HEK293 (cell line): ENCODE measurements at regions not wholly inside any gene's neighbourhood (a gene's known extent, or its start where the extent isn't known, plus 50 kb on each side); places are given as distances from the start of the nearest gene placed in this dataset.

ENCODE experiments used
- CTCF ChIA-PET: fragments of 350-600 bp; formaldehyde crosslinking; extraction: SDS; loops from one replicate; lab custom pipeline; 2021; ENCODE audit warnings: antibody characterized with exemption; lab: Yijun Ruan, JAX
- POLR2A ChIA-PET: fragments of 300-600 bp; formaldehyde crosslinking; extraction: SDS; loops from one replicate; lab custom pipeline; 2020; ENCODE audit warnings: antibody characterized with exemption, inconsistent platforms; lab: Yijun Ruan, JAX
- H3K27ac ChIP-seq: fragments of 200-500 bp; sonication (Bioruptor generic); 2 replicates; pipeline ENCODE4 v1.5.1; 2014; ENCODE audit warnings: low read depth, low read length, control low read depth, inconsistent platforms; ENCODE audit errors: extremely low read depth
- H3K36me3 ChIP-seq, 2 experiments: fragments of 200-500 bp in 1 of 2; sonication (Bioruptor generic) in 1 of 2; 1 replicate in 1 of 2; 2 replicates in 1 of 2; pipeline ENCODE4 v1.5.1; 2014 to 2017; ENCODE audit warnings: inconsistent platforms in 2 of 2, low read length in 2 of 2; ENCODE audit not compliant: control insufficient read depth in 2 of 2, insufficient read depth in 1 of 2
- H3K4me1 ChIP-seq: fragments of 200-500 bp; sonication (Bioruptor generic); 2 replicates; pipeline ENCODE4 v1.5.1; 2014; ENCODE audit warnings: mild to moderate bottlenecking, low read length, inconsistent platforms; ENCODE audit not compliant: control insufficient read depth, insufficient read depth
- H3K4me3 ChIP-seq: 2 replicates; pipeline ENCODE4 v1.5.1; 2011; ENCODE audit warnings: low read depth, mild to moderate bottlenecking, control low read depth, low read length, moderate library complexity
- H3K9me3 ChIP-seq: fragments of 200-500 bp; sonication (Bioruptor generic); 2 replicates; pipeline ENCODE4 v1.5.1; 2014; ENCODE audit warnings: low read depth, low read length, inconsistent platforms; ENCODE audit not compliant: control insufficient read depth, insufficient read depth
- GLIS1 ChIP-seq: fragments of 450-650 bp; formaldehyde crosslinking; IDR thresholded peaks from 2 replicates; pipeline ENCODE4 v1.5.1; 2016; ENCODE audit warnings: missing biosample characterization, missing genetic modification characterization
- KLF10 ChIP-seq: fragments of 450-650 bp; IDR thresholded peaks from 2 replicates; pipeline ENCODE4 v1.5.1; 2018; ENCODE audit warnings: missing biosample characterization, mild to moderate bottlenecking, missing genetic modification characterization
- KLF16 ChIP-seq: fragments of 450-650 bp; formaldehyde crosslinking; IDR thresholded peaks from 2 replicates; pipeline ENCODE4 v1.5.1; 2017; ENCODE audit warnings: missing biosample characterization, missing genetic modification characterization
- KLF7 ChIP-seq: fragments of 450-650 bp; formaldehyde crosslinking; IDR thresholded peaks from 2 replicates; pipeline ENCODE4 v1.5.1; 2016; ENCODE audit warnings: missing biosample characterization, missing genetic modification characterization, borderline replicate concordance
- KLF9 ChIP-seq: fragments of 450-650 bp; formaldehyde crosslinking; IDR thresholded peaks from 2 replicates; pipeline ENCODE4 v1.5.1; 2016; ENCODE audit warnings: missing biosample characterization, missing genetic modification characterization, low read depth
- PRDM4 ChIP-seq: fragments of 450-650 bp; formaldehyde crosslinking; IDR thresholded peaks from 2 replicates; pipeline ENCODE4 v1.5.1; 2017; ENCODE audit warnings: missing biosample characterization, missing genetic modification characterization
- REPIN1 ChIP-seq: fragments of 450-650 bp; formaldehyde crosslinking; IDR thresholded peaks from 2 replicates; pipeline ENCODE4 v1.5.1; 2017; ENCODE audit warnings: missing biosample characterization, missing genetic modification characterization, low read depth
- SETDB1 ChIP-seq: IDR thresholded peaks from one replicate; pipeline ENCODE4 v1.6.1; 2017; ENCODE audit warnings: mild to moderate bottlenecking, low read length, moderate library complexity, mixed read lengths; ENCODE audit not compliant: insufficient read length
- TCF7L2 ChIP-seq: IDR thresholded peaks from 2 replicates; pipeline ENCODE4 v1.6.1; 2011; ENCODE audit warnings: low read depth, mild to moderate bottlenecking, inconsistent platforms, low read length, moderate library complexity, borderline replicate concordance
- ZBTB1 ChIP-seq: fragments of 450-650 bp; formaldehyde crosslinking; IDR thresholded peaks from 2 replicates; pipeline ENCODE4 v1.5.1; 2016; ENCODE audit warnings: missing biosample characterization, missing genetic modification characterization
- ZFP37 ChIP-seq: fragments of 450-650 bp; formaldehyde crosslinking; IDR thresholded peaks from 2 replicates; pipeline ENCODE4 v1.5.1; 2016; ENCODE audit warnings: missing biosample characterization, missing genetic modification characterization
- ZFP41 ChIP-seq: fragments of 450-650 bp; formaldehyde crosslinking; IDR thresholded peaks from 2 replicates; pipeline ENCODE4 v1.5.1; 2016; ENCODE audit warnings: missing biosample characterization, missing genetic modification characterization, borderline replicate concordance
- ZFP69B ChIP-seq: fragments of 450-650 bp; formaldehyde crosslinking; IDR thresholded peaks from 2 replicates; pipeline ENCODE4 v1.5.1; 2016; ENCODE audit warnings: missing biosample characterization, missing genetic modification characterization
- ZNF140 ChIP-seq: fragments of 450-650 bp; formaldehyde crosslinking; IDR thresholded peaks from 2 replicates; pipeline ENCODE4 v1.5.1; 2016; ENCODE audit warnings: missing biosample characterization, missing genetic modification characterization
- ZNF157 ChIP-seq: fragments of 450-650 bp; formaldehyde crosslinking; IDR thresholded peaks from 2 replicates; pipeline ENCODE4 v1.5.1; 2016; ENCODE audit warnings: missing biosample characterization, missing genetic modification characterization
- ZNF16 ChIP-seq: fragments of 450-650 bp; formaldehyde crosslinking; IDR thresholded peaks from 2 replicates; pipeline ENCODE4 v1.5.1; 2016; ENCODE audit warnings: low read depth, missing biosample characterization, missing genetic modification characterization
- ZNF239 ChIP-seq: fragments of 450-650 bp; formaldehyde crosslinking; IDR thresholded peaks from 2 replicates; pipeline ENCODE4 v1.5.1; 2016; ENCODE audit warnings: missing biosample characterization, missing genetic modification characterization
- ZNF335 ChIP-seq: fragments of 450-650 bp; formaldehyde crosslinking; conservative IDR thresholded peaks from 2 replicates; pipeline ENCODE4 v1.5.1; 2016; ENCODE audit warnings: missing biosample characterization, missing genetic modification characterization
- ZNF394 ChIP-seq: fragments of 450-650 bp; formaldehyde crosslinking; IDR thresholded peaks from 2 replicates; pipeline ENCODE4 v1.5.1; 2016; ENCODE audit warnings: missing biosample characterization, missing genetic modification characterization, mild to moderate bottlenecking, moderate library complexity, borderline replicate concordance
- ZNF416 ChIP-seq: fragments of 450-650 bp; formaldehyde crosslinking; IDR thresholded peaks from 2 replicates; pipeline ENCODE4 v1.5.1; 2016; ENCODE audit warnings: missing biosample characterization, missing genetic modification characterization
- ZNF488 ChIP-seq: fragments of 450-650 bp; formaldehyde crosslinking; IDR thresholded peaks from 2 replicates; pipeline ENCODE4 v1.5.1; 2016; ENCODE audit warnings: missing biosample characterization, missing genetic modification characterization
- ZNF514 ChIP-seq: fragments of 450-650 bp; formaldehyde crosslinking; IDR thresholded peaks from 2 replicates; pipeline ENCODE4 v1.5.1; 2016; ENCODE audit warnings: missing biosample characterization, missing genetic modification characterization
- ZNF624 ChIP-seq: fragments of 450-650 bp; formaldehyde crosslinking; IDR thresholded peaks from 2 replicates; pipeline ENCODE4 v1.5.1; 2017; ENCODE audit warnings: missing biosample characterization, missing genetic modification characterization
- ZNF670 ChIP-seq: fragments of 450-650 bp; formaldehyde crosslinking; IDR thresholded peaks from 2 replicates; pipeline ENCODE4 v1.5.1; 2016; ENCODE audit warnings: missing biosample characterization, missing genetic modification characterization, low read depth
- ZNF768 ChIP-seq: fragments of 450-650 bp; formaldehyde crosslinking; IDR thresholded peaks from 2 replicates; pipeline ENCODE4 v1.5.1; 2018; ENCODE audit warnings: missing biosample characterization, mild to moderate bottlenecking, missing genetic modification characterization
- ZNF776 ChIP-seq: fragments of 450-650 bp; formaldehyde crosslinking; IDR thresholded peaks from 2 replicates; pipeline ENCODE4 v1.5.0; 2017; ENCODE audit warnings: missing biosample characterization, missing genetic modification characterization, borderline replicate concordance
- ZNF785 ChIP-seq: fragments of 450-650 bp; formaldehyde crosslinking; IDR thresholded peaks from 2 replicates; pipeline ENCODE4 v1.5.1; 2016; ENCODE audit warnings: missing biosample characterization, missing genetic modification characterization
- ZNF837 ChIP-seq: fragments of 450-650 bp; formaldehyde crosslinking; IDR thresholded peaks from 2 replicates; pipeline ENCODE4 v1.5.1; 2016; ENCODE audit warnings: missing biosample characterization, missing genetic modification characterization
- ZSCAN5A ChIP-seq: fragments of 450-650 bp; formaldehyde crosslinking; IDR thresholded peaks from 2 replicates; pipeline ENCODE4 v1.5.1; 2016; ENCODE audit warnings: missing biosample characterization, missing genetic modification characterization
- TF ChIP-seq, protein P1 (sequence below): fragments of 450-650 bp; formaldehyde crosslinking; IDR thresholded peaks from 2 replicates; pipeline ENCODE4 v1.5.1; 2016; ENCODE audit warnings: missing biosample characterization, missing genetic modification characterization
- TF ChIP-seq, protein P2 (sequence below): fragments of 450-650 bp; formaldehyde crosslinking; IDR thresholded peaks from 2 replicates; pipeline ENCODE4 v1.5.1; 2016; ENCODE audit warnings: missing biosample characterization, missing genetic modification characterization

DNA sequence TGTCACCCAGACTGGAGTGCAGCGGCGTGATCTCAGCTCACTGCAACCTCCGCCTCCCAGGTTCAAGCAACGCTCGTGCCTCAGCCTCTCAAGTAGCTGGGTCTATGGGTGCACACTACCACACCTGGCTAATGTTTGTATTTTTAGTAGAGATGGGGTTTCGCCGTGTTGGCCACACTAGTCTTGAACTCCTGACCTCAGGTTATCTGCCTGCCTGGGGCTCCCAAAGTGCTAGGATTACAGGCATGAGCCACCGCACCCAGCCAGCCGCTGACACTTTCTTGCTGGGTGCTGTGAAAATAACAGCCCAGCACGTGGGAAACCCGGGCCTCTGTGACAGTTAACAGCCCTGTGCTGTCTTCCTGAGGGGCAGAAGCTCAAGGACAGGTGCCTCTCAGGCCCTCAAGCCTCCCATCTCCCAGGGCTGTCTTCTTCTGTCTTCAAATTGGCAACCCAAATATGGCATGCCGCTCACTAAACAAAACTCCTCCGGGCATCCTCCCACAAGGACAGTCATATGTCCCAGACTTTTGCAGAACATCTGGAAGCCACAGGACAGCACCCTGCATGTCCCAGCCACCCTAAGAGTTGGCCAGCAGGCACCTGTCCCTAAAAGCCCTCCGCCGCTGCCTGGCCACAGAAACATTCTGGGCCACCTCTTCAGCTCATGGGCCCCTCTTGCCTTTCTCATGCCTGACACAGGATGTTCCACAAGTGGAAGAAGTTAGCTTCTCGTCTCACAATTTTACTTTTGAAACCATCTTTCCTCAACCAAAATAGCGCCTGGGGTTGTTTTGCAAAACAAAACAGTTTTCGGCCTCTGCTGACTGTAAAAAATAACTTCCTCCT is 233.6 kb downstream of the SYK start:
- H3K4me3 ChIP-seq: no peak overlapping the region
- H3K27ac ChIP-seq: no peak overlapping the region
- TF ChIP-seq KLF9: no peak
- TF ChIP-seq ZNF488 (tag by site-specific recombination): no peak
- TF ChIP-seq ZSCAN5A: no peak
- TF ChIP-seq ZNF16 (tag by site-specific recombination): no peak
- TF ChIP-seq, protein P1, sequence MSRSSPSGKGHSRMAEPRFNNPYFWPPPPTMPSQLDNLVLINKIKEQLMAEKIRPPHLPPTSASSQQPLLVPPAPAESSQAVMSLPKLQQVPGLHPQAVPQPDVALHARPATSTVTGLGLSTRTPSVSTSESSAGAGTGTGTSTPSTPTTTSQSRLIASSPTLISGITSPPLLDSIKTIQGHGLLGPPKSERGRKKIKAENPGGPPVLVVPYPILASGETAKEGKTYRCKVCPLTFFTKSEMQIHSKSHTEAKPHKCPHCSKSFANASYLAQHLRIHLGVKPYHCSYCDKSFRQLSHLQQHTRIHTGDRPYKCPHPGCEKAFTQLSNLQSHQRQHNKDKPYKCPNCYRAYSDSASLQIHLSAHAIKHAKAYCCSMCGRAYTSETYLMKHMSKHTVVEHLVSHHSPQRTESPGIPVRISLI (tag by site-specific recombination): no peak
- no peak for TF ChIP-seq ZNF776
- no peak for TF ChIP-seq ZNF140 (tag by site-specific recombination)
- no peak for TF ChIP-seq ZNF837 (tag by site-specific recombination)
- TF ChIP-seq GLIS1: no peak
- no peak for TF ChIP-seq ZFP41
- TF ChIP-seq ZNF624 (tag by site-specific recombination): no peak
- TF ChIP-seq ZNF514: no peak
- TF ChIP-seq PRDM4 (tag by site-specific recombination): no peak
- no peak for TF ChIP-seq ZNF239 (tag by site-specific recombination)
- no peak for TF ChIP-seq ZNF394 (tag by site-specific recombination)
- no peak for TF ChIP-seq KLF7 (tag by site-specific recombination)
- TF ChIP-seq KLF16: no peak
- no peak for TF ChIP-seq SETDB1
- TF ChIP-seq ZNF157 (tag by site-specific recombination): no peak
- TF ChIP-seq ZNF335: no peak
- peaks cover 4% of the 10 kb centered on the region; the same call in 1 of the 2 replicates for H3K4me1 ChIP-seq
- ChIA-PET CTCF (interaction anchor here (0.6 to 1.2 kb wide), 3 partner anchors 92 to 634 kb away, joined by 3 to 4 read pairs (median 3); no protein-coding TSS in a partner anchor), POLR2A (no interaction called here)
- no peaks in the 10 kb centered on the region for H3K36me3 ChIP-seq
- no peaks in the 10 kb centered on the region for H3K9me3 ChIP-seq

DNA sequence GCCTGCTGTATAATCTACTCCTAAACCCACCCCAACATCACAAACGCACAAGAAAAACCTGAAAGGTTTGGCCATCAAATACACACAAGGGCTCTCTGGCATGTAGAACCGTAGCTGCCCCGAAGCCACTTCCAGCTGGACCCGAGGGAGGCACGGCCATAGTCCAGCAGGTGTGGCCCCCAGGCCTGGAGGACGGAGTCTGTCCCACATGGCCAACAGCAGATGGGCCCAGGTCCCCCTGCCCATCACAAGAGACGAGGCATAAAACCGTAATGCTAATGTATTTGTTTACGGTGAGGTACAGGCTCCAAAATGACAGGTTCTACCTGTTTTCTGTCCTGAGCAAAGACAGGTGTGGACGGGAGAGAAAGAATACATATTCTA is 234.2 kb downstream of the SYK start:
- ChIA-PET POLR2A (no interaction called here), CTCF (interaction anchor here (1.2 kb wide), 1 partner anchor 93 kb away, joined by 4 read pairs; no protein-coding TSS in a partner anchor)
- Histone ChIP-seq H3K27ac (no peak overlapping the region), H3K9me3 (no peaks in the 10 kb centered on the region), H3K4me1 (peaks cover 4% of the 10 kb centered on the region; the same call in 1 of the 2 replicates), H3K4me3 (no peak overlapping the region), H3K36me3 (no peaks in the 10 kb centered on the region)
- TF ChIP-seq ZNF416 (tag by site-specific recombination): no peak
- TF ChIP-seq KLF10 (tag by site-specific recombination): no peak
- TF ChIP-seq ZNF785 (tag by site-specific recombination): no peak
- no peak for TF ChIP-seq REPIN1 (tag by site-specific recombination)
- no peak for TF ChIP-seq ZNF670 (tag by site-specific recombination)
- no peak for TF ChIP-seq TCF7L2
- no peak for TF ChIP-seq ZBTB1
- no peak for TF ChIP-seq ZNF768 (tag by site-specific recombination)
- TF ChIP-seq, protein P2, sequence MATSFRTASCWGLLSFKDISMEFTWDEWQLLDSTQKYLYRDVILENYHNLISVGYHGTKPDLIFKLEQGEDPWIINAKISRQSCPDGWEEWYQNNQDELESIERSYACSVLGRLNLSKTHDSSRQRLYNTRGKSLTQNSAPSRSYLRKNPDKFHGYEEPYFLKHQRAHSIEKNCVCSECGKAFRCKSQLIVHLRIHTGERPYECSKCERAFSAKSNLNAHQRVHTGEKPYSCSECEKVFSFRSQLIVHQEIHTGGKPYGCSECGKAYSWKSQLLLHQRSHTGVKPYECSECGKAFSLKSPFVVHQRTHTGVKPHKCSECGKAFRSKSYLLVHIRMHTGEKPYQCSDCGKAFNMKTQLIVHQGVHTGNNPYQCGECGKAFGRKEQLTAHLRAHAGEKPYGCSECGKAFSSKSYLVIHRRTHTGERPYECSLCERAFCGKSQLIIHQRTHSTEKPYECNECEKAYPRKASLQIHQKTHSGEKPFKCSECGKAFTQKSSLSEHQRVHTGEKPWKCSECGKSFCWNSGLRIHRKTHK (tag by site-specific recombination): no peak
- no peak for TF ChIP-seq ZFP69B (tag by site-specific recombination)
- TF ChIP-seq ZFP37 (tag by site-specific recombination): no peak
